ENCODE measurements at regions not wholly inside any gene's neighbourhood (a gene's known extent, or its start where the extent isn't known, plus 50 kb on each side); places are given as distances from the start of the nearest gene placed in this dataset.

GRCh38 chrX:45622042-45622423, 421.4 kb upstream of the DIPK2B start:
- ATAC-seq: no peak
- ChIA-PET POLR2A (no interaction called here), CTCF (no interaction called here)
- Histone ChIP-seq H3K4me1 (ENCODE audit: control insufficient read depth, insufficient read depth, low read length) (no peaks in the 10 kb centered on the region), H3K9me3 (ENCODE audit: control insufficient read depth, insufficient read depth, low read depth, low read length) (no peaks in the 10 kb centered on the region), H3K4me3 (ENCODE audit: low read depth in 2 of 2, low read length in 2 of 2) (no peak overlapping the region), H3K27me3 (ENCODE audit: control insufficient read depth, insufficient read depth, low read length) (no peaks in the 10 kb centered on the region), H3K27ac (ENCODE audit: low read length) (no peak overlapping the region), H3K36me3 (ENCODE audit: control insufficient read depth, insufficient read depth, low read length) (no peaks in the 10 kb centered on the region)
- DNase-seq (ENCODE audit: low read depth, low spot score): no peak
- BruUV-seq (replicated peaks): no TSS peak
- in situ Hi-C loops (cut with HindIII; ENCODE audit: low pct_unique_long_range_greater_than_20kb, low sequenced_read_pairs) (no loop called here), intact Hi-C loops (cut with micrococcal nuclease; ENCODE audit: unreplicated experiment) (no loop called here)
- no peak for TF ChIP-seq REST (IDR thresholded peaks at IDR 0.05; ENCODE audit: insufficient read depth in 1 of 2, low read depth in 2 of 2, low read length in 1 of 2)
- no peak for TF ChIP-seq TCF7L2 (IDR thresholded peaks at IDR 0.05; ENCODE audit: low read depth, low read length)
- no peak for TF ChIP-seq POLR2AphosphoS5 (IDR thresholded peaks at IDR 0.05; ENCODE audit: low read depth, low read length)
- no peak for TF ChIP-seq SIN3A (IDR thresholded peaks at IDR 0.05; ENCODE audit: borderline replicate concordance, insufficient read depth, low read depth, low read length)
- TF ChIP-seq, protein P1, sequence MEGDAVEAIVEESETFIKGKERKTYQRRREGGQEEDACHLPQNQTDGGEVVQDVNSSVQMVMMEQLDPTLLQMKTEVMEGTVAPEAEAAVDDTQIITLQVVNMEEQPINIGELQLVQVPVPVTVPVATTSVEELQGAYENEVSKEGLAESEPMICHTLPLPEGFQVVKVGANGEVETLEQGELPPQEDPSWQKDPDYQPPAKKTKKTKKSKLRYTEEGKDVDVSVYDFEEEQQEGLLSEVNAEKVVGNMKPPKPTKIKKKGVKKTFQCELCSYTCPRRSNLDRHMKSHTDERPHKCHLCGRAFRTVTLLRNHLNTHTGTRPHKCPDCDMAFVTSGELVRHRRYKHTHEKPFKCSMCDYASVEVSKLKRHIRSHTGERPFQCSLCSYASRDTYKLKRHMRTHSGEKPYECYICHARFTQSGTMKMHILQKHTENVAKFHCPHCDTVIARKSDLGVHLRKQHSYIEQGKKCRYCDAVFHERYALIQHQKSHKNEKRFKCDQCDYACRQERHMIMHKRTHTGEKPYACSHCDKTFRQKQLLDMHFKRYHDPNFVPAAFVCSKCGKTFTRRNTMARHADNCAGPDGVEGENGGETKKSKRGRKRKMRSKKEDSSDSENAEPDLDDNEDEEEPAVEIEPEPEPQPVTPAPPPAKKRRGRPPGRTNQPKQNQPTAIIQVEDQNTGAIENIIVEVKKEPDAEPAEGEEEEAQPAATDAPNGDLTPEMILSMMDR (IDR thresholded peaks at IDR 0.05): no peak

- DNase-seq (ENCODE audit: low read depth, low spot score): no peak
- intact Hi-C loops (cut with micrococcal nuclease; ENCODE audit: unreplicated experiment): no loop called here
- Histone ChIP-seq H3K27me3 (ENCODE audit: control insufficient read depth, insufficient read depth, low read length) (no peaks in the 10 kb centered on the region), H3K4me3 (ENCODE audit: low read depth in 2 of 2, low read length in 2 of 2) (no peak overlapping the region), H3K9me3 (ENCODE audit: control insufficient read depth, insufficient read depth, low read depth, low read length) (no peaks in the 10 kb centered on the region), H3K27ac (ENCODE audit: low read length) (no peak overlapping the region), H3K36me3 (ENCODE audit: control insufficient read depth, insufficient read depth, low read length) (no peaks in the 10 kb centered on the region), H3K4me1 (ENCODE audit: control insufficient read depth, insufficient read depth, low read length) (no peaks in the 10 kb centered on the region)
- no peak for TF ChIP-seq REST (IDR thresholded peaks at IDR 0.05; ENCODE audit: insufficient read depth in 1 of 2, low read depth in 2 of 2, low read length in 1 of 2)
- no peak for TF ChIP-seq SIN3A (IDR thresholded peaks at IDR 0.05; ENCODE audit: borderline replicate concordance, insufficient read depth, low read depth, low read length)
- no peak for TF ChIP-seq TCF7L2 (IDR thresholded peaks at IDR 0.05; ENCODE audit: low read depth, low read length)
- TF ChIP-seq, protein P1 (IDR thresholded peaks at IDR 0.05): no peak
- no peak for TF ChIP-seq POLR2AphosphoS5 (IDR thresholded peaks at IDR 0.05; ENCODE audit: low read depth, low read length)
- ChIA-PET POLR2A (no interaction called here), CTCF (no interaction called here)
- BruUV-seq (replicated peaks): no TSS peak
- in situ Hi-C loops (cut with HindIII; ENCODE audit: low pct_unique_long_range_greater_than_20kb, low sequenced_read_pairs): no loop called here
- ATAC-seq: no peak
These were observed 420.8 kb upstream of the DIPK2B start for GRCh38 chrX:45621376-45622041.

Measured in Panc1 (cell line).